NCI-H526 (cell line): ENCODE measurements at regions not wholly inside any gene's neighbourhood (a gene's known extent, or its start where the extent isn't known, plus 50 kb on each side); places are given as distances from the start of the nearest gene placed in this dataset.

ENCODE experiments used
- DNase-seq, 2 experiments: peaks; one replicate each; lab custom pipeline; 2025; lab: John Stamatoyannopoulos, UW

DNA sequence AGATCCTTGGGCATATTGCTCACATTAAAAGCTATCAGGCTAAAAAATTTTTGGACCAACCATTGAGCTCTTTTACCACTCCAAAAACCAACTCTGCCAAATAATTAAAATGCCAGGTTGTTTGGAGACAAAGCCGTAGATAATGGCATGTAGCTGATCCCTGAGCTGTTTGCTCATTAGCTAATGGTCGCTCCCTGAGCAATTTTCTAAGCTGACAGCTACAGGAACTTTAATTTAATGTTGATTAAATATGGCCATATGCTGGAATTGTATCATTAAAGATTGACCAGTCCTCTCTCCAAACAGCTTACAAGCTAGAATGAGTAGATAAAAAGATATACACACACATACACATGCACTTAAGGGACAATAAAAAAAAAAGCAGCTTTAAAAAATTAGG is 216.2 kb upstream of the ARHGAP20 start:
- no peak for DNase-seq

DNA sequence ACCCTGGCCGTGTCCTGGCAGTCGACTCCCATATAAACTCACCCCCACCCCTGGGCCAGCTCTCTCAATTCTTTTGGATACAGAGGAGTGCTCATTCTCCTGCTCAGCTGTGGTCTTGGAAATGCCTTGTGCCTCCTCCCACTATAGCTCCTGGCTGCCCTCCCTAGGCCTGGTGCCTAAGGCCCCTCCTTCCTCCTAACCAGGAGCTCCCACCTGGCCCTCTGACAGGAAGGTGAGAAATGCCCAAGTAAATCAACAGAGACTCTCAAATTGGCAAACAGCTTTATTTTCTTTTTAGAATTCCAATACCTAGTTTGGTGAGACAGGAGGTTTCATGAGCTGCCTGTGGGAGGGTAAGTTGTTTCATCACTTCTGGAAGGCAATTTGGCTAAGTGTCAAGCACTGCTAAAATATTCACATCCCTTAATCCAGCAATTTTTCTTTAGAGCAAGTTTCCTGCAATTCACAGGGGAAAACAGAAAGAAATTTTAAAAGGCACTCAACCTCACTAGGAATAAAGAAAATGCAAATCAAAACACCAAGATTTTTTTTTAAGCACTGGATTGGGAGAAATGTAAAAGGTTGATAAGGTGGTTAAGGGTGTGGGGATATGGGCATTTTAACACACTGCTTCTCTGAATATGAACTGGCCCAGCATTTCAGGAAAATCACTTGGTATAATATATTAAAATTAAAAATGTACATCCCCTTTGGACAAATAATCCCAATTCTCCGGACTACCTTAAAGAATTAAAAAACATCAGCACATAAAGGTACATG is 209.7 kb upstream of the ARHGAP20 start:
- DNase-seq = no peak

DNA sequence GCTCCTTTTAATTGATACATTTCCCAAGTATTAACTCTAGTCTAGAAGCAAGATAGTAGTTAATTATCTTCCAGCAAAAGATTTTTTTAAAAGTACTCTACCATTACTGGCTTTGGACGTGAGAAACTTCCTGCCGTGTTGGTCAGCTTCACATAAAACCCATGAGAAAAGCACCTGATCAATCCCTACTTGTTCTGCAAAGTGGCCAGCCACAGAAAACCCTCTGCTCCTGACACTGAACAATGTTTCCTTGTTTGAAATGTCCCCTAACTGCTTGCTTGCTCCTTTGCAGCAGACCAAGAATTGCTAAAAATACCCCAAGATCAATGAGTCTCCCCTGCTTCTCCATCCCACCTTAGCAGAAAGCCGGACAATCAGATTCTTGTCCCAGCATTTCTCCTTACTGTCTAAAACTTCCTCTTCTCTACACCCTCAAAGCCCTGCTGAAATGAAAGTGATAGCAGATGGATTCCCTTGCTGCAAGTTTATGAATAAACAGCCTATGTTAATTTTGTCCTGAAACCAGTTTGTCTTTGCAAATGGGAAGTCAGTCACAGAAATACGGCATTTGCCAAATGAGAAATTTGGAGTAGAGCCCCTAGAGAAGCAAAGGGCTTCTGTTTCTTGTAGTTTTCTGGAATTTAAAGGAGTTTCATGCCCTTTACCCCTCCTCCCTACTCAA is 207.1 kb upstream of the ARHGAP20 start:
- peak; percentile 29 to 62 for DNase-seq

DNA sequence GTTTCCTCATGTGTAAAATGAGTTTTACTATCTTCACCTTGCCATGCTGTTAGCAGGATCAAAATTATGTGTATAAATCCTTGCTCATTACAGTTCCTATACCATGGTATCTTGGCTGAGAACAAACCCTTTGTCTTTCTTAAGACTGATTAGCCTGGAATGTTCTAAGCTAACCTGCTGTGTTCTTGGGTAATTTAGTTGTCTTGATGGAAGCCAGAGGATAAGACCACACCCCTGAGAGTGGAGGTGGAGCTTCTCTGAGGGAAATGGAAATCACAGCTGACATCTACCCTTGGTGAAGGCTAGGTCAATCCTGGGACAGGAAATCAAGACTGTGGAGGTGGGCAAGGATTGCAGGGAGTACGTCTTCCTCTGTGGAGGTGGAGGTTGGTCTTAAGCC is 206.1 kb upstream of the ARHGAP20 start:
- DNase-seq = no peak

DNA sequence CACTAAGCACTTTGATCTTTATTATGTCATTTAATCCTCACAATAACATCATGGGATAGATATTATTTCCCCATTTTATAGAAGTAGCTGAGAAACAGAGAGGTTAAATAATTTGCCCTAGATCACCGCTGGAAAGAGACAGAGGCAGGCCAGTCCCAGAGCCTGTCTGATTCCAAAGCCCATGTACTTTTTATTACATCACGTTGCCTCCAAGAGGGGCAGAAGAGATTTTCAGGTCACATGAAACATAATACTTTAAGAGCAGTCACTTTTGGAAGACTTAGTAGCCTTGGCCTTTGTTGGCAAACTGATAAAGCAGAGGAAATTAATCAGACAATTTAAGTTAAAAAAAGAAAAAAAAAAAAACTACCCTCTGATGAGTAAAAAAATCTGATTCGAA is 200.2 kb upstream of the ARHGAP20 start:
- no peak for DNase-seq

DNA sequence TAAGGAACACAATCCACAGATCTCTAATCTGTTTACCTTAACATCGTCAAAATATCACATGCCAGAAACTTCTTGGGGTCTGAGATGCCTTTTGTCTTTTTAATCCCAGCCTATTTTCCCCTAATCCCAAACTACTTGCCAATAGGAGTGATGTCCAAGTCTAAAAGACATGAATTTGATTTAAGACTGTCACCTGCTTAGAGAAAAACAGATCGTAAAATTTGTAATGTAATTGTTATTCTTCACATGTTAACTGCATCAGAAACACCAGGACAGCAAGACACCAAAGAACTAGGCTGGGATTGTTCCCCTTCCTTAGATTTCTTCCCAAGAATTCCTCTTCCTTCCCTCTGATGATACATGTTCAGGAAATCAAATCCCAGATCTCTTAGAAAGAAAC is 198.1 kb upstream of the ARHGAP20 start:
- DNase-seq = no peak

DNA sequence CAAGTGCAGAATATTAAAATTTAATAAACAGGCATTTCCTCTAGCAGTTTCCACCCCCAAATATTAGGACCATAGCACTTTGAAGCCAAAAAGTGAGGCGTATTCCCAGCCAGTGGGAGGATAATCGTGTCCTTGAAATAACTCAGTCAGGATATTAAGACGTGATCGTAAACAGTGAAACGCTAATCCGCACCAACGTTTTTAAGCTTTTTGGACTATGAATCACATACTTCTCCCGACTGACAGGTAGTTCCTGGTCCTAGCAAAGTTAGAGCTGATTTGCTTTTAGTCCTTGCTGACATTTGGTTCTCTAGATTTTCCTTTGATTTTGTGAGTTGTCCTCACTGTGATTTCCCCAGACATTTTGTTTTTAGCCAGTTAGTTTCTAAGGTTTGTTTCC is 197.1 kb upstream of the ARHGAP20 start:
- no peak for DNase-seq

DNA sequence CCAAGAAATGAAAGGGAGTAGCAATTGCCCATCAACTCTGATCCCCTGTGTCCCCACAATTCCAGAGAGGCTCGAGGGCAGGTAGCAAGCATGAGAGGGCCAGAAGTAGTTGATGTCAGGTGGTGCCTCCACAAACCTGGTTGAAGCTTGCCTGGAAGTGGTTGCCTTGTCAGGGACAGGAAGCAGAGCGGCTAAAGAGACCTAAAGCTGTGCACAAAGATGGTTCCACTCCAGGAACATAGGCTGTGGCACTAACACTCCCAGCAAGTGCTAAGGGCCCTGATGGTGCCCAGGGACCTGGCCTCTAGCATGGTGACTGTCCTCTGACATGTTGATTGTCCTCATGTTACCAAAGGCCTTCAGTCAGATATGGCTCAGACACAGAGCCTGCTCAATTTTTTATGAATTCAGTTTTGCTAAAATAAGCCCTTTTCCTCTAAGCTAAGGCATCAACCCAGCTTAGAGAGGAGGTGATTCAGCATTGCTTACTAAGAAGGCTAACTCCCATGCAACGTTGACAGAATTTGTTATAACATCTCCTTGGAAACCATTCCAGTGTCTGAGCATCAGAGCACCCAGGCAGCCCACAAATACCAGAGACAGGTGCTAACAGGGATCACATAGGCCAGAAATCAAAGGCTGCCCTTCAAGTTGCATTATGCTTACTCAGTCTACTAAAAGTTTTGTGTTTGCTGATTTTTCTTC is 196.3 kb upstream of the ARHGAP20 start:
- no peak for DNase-seq

DNA sequence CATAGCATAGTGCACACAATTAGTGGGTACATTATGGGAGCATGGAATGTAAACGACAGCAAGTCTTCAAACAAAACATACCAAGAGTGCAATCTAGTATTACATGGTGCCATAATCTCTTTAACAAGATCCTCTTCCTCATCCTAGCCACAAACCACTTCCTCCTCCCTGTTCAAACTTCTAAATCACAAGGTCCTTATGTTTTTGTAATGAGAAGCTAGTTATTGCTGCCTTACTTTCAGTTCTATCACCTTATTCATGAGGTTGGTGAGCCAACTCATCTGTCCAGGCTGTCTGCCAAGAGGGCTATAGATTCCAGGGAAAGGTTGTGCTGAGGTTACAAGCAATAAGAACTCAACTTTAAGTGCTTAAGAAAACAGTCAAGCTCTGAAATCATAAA is 195.4 kb upstream of the ARHGAP20 start:
- DNase-seq = no peak

DNA sequence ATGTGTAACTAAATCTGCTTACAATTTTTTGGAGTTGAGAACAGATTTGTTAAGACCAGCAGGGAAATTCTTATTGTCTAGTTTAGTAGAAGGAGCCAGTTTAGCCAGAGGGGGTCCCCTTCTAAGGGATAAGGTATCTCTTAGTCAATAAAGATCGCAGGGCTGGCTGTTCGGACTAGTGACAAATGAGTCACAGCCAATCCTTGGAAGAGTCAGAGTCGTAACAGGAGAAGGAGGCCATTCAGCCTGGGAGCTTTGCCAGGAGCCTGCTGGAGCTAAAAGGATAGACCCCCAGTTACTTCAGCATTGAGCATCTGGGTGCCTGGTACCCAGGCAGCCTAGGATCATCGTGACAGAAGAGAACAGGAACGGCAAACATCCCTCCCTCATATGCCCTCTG is 191.6 kb upstream of the ARHGAP20 start:
- no peak for DNase-seq

DNA sequence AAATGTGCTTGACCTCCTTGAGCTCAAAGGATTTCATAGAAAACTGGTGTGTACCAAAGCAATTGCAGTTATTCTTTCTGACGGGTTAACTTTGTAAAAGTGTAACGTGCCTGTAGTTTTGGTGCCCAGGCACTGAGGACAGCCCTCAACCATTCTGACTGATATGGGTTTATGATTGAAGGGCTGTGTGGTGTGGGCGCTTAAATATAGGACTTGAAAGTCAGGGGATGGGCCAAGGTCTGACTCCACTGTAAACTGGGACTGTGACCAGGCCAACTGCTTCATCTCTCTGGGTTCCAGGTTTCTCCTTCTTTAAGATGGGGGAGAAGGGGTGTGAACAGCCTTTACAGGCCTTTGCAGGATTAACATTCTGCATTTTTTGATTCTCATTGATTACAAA is 191.1 kb upstream of the ARHGAP20 start:
- DNase-seq = no peak

DNA sequence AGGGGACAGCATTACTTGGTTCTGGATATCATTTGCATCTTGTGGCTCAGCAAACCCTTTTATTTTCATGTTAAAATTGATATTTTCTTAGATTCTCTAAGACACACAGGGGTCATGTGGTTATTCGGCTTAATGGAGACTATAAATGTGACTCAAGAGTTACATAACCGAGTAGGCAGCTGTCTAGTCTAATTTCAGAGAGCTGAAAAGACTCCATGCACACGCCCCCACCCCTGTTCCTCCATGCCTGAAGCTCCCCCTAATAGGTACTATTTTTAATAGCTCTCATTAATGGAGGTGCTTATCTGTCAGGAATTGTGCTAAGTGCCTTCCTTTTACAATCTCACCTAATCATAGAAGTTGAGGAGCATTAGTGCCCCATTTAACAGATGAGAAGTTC is 189.2 kb upstream of the ARHGAP20 start:
- no peak for DNase-seq

DNA sequence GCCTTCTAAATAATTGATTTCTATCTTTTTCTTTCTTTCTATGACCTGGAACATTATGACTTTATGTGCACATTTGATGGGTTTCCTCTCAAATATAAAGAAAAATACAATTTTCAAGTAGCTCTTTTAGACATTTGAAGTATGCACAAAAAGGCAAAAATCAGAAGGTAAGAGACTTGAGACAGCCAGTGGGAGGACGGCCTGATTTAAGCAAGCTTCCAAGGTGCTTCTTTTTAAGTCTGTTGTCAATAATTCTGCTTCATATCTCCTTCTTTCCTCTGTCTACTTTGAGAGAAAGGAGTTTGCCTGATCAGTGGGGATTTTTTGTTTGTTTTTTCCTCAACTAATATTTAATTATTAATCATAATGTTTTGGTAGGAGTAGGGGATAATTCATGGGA is 188.2 kb upstream of the ARHGAP20 start:
- DNase-seq = no peak

DNA sequence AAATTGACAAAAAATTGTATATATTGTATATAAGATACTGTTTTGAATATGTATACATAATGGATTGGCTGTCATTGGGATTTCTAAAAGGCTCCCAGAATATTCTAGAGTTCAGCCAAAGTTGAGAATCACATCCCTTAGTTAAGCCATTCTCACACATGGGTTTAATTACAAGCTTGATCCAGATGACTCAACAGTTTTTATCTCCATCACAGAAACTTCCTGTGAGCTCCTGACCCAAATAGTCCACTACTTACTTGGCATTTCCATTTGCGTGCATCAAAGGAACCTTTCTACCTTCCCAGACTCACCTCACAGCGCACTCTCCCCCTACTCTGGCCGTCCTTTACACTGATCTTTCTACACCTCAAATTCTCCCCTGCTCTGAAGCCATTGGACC is 184.8 kb upstream of the ARHGAP20 start:
- DNase-seq = no peak

DNA sequence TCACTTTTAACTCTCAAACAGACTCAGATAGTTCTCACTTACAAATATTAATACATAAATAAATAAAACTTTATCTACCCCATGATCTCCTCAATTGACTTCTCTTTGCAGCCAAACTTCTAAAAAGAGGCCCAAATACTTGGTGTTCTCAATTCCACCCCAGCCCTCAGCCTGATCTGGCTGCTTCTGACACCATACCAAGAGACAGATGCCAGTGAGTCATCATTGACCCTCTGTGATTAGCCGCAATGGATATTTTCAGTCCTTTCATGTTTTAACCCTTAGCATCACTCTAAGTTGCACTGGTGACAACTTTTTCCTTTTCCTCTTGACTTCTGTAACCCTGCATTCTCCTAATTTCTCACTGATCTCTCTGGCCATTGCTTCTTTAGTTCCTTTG is 184.1 kb upstream of the ARHGAP20 start:
- DNase-seq = no peak

DNA sequence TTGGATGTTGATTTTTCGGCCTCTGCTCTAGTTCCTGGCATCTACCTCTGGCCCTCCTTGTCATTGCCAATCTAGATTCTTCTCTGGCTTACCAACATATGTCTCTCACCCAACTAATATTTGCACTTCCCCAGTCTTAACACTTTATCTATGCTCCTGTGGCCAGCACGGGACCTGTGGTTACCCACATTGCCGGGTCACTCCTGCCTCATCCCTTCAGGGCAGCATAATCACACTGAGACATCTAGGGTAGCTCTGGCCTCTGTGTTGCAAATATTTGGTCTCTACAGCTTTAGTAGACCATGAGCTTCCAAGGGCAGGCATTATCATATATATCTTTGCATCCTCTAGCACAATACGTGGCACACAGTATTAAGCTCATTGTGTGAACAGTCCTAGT is 182.0 kb upstream of the ARHGAP20 start:
- DNase-seq = no peak

DNA sequence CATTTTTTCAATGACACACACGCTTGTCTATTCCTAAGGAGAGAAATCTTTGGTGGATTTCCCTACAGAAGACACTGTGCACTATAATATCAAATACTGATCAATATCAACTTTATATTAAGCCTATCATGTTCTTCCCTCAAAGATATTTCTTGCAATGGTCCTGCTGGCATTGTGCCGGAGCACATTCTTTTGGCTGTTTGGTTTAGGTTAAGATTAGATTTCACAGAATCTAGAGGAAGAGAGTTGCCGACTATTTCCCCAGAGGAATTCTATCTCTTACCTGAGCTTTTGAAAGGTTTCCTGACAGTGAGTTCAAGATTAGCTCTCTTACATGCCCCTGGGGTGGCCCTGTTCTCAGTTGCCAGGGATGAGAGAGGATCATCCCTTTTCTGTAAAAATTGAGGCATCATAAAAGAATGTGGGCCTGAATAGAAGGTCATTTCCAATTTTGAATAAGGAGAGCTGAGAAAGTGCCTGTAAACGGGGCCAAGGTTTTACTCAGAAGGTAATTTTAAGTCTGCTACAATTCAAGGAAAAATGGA is 180.6 kb upstream of the ARHGAP20 start:
- DNase-seq = no peak

DNA sequence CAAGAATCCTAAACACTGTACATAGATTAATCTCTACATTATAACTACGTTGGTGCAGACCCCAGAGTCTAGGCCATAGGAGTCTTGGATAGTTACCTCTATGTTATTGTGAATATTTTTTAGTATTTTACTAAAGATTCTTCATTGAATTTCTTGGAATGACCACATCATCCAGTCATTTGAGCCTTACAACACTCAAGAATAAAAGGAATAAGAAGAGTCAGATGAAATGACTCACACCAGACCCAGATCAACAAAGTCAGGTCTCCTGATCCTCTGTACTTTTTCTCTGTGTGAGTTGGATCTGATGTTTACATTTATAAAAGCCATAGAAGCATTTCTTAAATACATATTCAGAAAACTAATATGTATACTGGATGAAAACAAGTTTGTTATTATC is 179.2 kb upstream of the ARHGAP20 start:
- no peak for DNase-seq

DNA sequence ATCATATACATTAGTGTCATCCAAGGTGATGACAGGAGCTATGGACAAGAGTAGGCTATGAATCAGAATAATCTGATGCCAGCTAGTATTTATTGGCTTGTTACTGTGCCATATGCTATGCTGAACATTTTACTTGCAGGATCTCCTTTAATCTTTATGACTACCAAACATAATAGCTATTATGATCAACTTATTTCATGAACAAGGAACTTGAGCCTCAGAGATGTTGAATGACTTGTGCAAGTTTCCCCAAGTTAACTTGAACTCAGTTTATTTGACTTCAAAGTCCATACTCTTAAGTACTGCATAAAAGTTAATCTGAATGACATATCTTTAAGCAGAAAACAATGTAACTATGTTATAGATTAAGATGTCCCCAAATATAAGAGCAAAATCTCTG is 178.8 kb upstream of the ARHGAP20 start:
- DNase-seq = no peak

DNA sequence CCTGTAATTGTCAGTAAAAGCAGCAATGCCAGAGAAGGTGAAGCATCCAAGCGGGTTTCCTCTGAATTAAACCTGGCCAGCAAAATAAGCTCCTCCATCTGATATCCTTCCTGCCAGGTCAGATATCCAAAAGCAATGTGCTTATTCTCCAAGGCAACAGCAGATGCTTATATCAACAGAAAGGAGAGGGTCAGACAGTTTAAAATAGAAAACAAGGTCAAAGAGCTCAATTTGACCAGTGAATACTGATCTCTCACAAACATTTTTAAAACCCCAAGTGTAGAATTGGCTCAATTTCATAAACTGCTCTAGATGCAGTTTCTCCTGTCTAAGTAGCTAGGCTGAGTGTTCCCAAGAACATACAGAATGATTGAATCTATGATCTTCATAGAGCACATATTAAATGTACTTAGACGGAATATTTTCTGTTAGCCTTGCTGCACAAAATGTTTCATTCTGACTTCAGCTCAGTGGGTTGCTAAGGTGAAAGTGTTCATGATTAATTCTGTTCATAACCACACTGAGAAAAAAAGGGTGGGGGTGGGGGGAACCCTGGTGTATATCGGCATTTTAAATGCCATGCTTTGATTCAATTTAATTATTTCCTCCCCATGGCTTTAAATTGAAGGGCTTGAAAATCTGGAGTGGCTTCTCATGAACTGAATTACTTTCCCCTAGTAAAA is 174.2 kb upstream of the ARHGAP20 start:
- no peak for DNase-seq

DNA sequence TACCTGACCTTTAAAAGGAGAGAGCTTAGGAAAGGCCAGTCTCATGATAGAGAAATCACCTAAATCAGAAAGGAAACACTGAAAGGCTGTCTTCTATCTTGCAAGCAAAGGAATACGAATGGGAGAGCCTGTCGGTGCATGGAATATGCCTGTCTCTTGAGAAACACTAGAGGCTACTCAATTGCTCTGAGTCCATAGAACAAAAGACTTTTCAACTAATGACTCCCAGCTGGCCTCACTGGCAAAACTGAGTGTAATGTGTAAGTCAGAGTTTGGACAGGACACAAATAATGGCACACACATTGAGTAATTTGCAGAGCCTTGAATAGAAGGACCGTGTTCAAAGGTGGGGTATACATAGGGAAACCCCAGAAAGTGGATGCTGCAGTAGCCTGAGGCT is 171.0 kb upstream of the ARHGAP20 start:
- DNase-seq = no peak

DNA sequence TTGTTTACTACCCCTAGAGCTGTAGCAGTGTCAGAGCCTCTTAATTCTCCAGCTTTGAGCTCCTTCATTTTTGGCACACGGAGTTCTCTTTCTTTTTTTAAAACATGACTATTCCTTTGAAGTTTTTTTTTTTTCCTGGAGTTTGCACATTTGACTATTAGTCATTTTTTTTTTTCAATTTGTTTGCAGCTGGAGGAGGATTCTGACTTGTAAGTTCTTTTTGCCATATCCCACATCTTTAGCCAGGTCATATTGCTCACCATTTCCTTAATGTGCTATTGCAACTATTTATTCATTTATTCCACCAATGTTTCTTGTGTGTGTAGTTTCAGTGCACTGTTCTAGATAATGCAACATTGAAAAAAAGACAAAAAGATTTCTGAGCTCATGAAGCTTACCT is 166.3 kb upstream of the ARHGAP20 start:
- no peak for DNase-seq
